ENCODE measurements at regions not wholly inside any gene's neighbourhood (a gene's known extent, or its start where the extent isn't known, plus 50 kb on each side); places are given as distances from the start of the nearest gene placed in this dataset.
A peak's percentile ranks its signal among the peaks of the same experiment; 100 is the strongest.

- Histone ChIP-seq H2BK120ac (ENCODE audit: low read depth, low read length) (no peak overlapping the region), H2AFZ (ENCODE audit: low read depth, low read length) (no peak overlapping the region), H4K91ac (ENCODE audit: low read length) (no peak overlapping the region), H3K9me3 (ENCODE audit: control insufficient read depth, low read length) (no peaks in the 10 kb centered on the region), H3K9ac (ENCODE audit: low read length) (no peak overlapping the region), H3K79me1 (replicated peaks; ENCODE audit: low read length, poor library complexity, severe bottlenecking) (no peaks in the 10 kb centered on the region), H3K4ac (ENCODE audit: low read depth in 1 of 2, low read length in 2 of 2) (no peak overlapping the region), H3K14ac (ENCODE audit: low read length in 2 of 2) (no peak overlapping the region), H2AK5ac (ENCODE audit: low read length, severe bottlenecking) (no peak overlapping the region), H3K36me3 (ENCODE audit: control insufficient read depth in 1 of 2, insufficient read depth in 2 of 2, low read depth in 1 of 2, low read length in 2 of 2) (no peaks in the 10 kb centered on the region), H3K18ac (ENCODE audit: low read depth in 1 of 2, low read length in 2 of 2) (no peak overlapping the region), H2BK12ac (ENCODE audit: low read length in 2 of 2) (no peak overlapping the region), H2BK15ac (ENCODE audit: low read depth, poor library complexity, severe bottlenecking) (no peak overlapping the region), H3K23ac (ENCODE audit: low read length in 2 of 2) (no peak overlapping the region), H3K27me3 (ENCODE audit: control insufficient read depth in 1 of 2, insufficient read depth in 1 of 2, low read length in 2 of 2) (no peaks in the 10 kb centered on the region), H2BK5ac (ENCODE audit: low read depth, low read length, poor library complexity, severe bottlenecking) (no peak overlapping the region), H3K4me2 (ENCODE audit: low read length, poor library complexity, severe bottlenecking) (no peak overlapping the region), H3K4me3 (ENCODE audit: insufficient read depth in 1 of 2, low read depth in 1 of 2, low read length in 2 of 2) (no peak overlapping the region), H4K8ac (ENCODE audit: low read length) (no peak overlapping the region), H3K4me1 (ENCODE audit: control insufficient read depth, insufficient read depth, low read depth, low read length) (no peaks in the 10 kb centered on the region), H3K27ac (ENCODE audit: low read length, poor library complexity, severe bottlenecking) (no peak overlapping the region)
- DNase-seq, result no peak
- WGBS, result no CpG with 5 or more reads among the region's 2 CpGs
These were observed 398.2 kb downstream of the PABPC4L start for GRCh38 chr4:133803341-133803740.

- H3K27ac ChIP-seq (ENCODE audit: low read length, poor library complexity, severe bottlenecking), result no peak overlapping the region
- no peak overlapping the region for H2AK5ac ChIP-seq (ENCODE audit: low read length, severe bottlenecking)
- no peak overlapping the region for H2BK120ac ChIP-seq (ENCODE audit: low read depth, low read length)
- H3K4me1 ChIP-seq (ENCODE audit: control insufficient read depth, insufficient read depth, low read depth, low read length), result no peaks in the 10 kb centered on the region
- H4K8ac ChIP-seq (ENCODE audit: low read length), result no peak overlapping the region
- peak; percentile 7 for DNase-seq
- no peak overlapping the region for H4K91ac ChIP-seq (ENCODE audit: low read length)
- H2AFZ ChIP-seq (ENCODE audit: low read depth, low read length), result no peak overlapping the region
- no peak overlapping the region for H2BK15ac ChIP-seq (ENCODE audit: low read depth, poor library complexity, severe bottlenecking)
- H2BK12ac ChIP-seq (ENCODE audit: low read length in 2 of 2), result no peak overlapping the region
- no peak overlapping the region for H3K18ac ChIP-seq (ENCODE audit: low read depth in 1 of 2, low read length in 2 of 2)
- H3K14ac ChIP-seq (ENCODE audit: low read length in 2 of 2), result no peak overlapping the region
- H3K4me3 ChIP-seq (ENCODE audit: insufficient read depth in 1 of 2, low read depth in 1 of 2, low read length in 2 of 2), result no peak overlapping the region
- H3K23ac ChIP-seq (ENCODE audit: low read length in 2 of 2), result no peak overlapping the region
- no peaks in the 10 kb centered on the region for H3K27me3 ChIP-seq (ENCODE audit: control insufficient read depth in 1 of 2, insufficient read depth in 1 of 2, low read length in 2 of 2)
- no peak overlapping the region for H3K9ac ChIP-seq (ENCODE audit: low read length)
- no peaks in the 10 kb centered on the region for H3K9me3 ChIP-seq (ENCODE audit: control insufficient read depth, low read length)
- no peak overlapping the region for H3K4ac ChIP-seq (ENCODE audit: low read depth in 1 of 2, low read length in 2 of 2)
- WGBS, result 75% methylated on average over 1 of the region's 3 CpGs
- no peaks in the 10 kb centered on the region for H3K79me1 ChIP-seq (replicated peaks; ENCODE audit: low read length, poor library complexity, severe bottlenecking)
- no peak overlapping the region for H3K4me2 ChIP-seq (ENCODE audit: low read length, poor library complexity, severe bottlenecking)
- H2BK5ac ChIP-seq (ENCODE audit: low read depth, low read length, poor library complexity, severe bottlenecking), result no peak overlapping the region
- H3K36me3 ChIP-seq (ENCODE audit: control insufficient read depth in 1 of 2, insufficient read depth in 2 of 2, low read depth in 1 of 2, low read length in 2 of 2), result no peaks in the 10 kb centered on the region
These were observed 399.0 kb downstream of the PABPC4L start for GRCh38 chr4:133802359-133803140.

GRCh38 chr4:133801883-133802282 lies 399.7 kb downstream of the PABPC4L start:
- Histone ChIP-seq H3K23ac (ENCODE audit: low read length in 2 of 2) (no peak overlapping the region), H3K4me2 (ENCODE audit: low read length, poor library complexity, severe bottlenecking) (no peak overlapping the region), H3K36me3 (ENCODE audit: control insufficient read depth in 1 of 2, insufficient read depth in 2 of 2, low read depth in 1 of 2, low read length in 2 of 2) (no peaks in the 10 kb centered on the region), H3K27ac (ENCODE audit: low read length, poor library complexity, severe bottlenecking) (no peak overlapping the region), H4K91ac (ENCODE audit: low read length) (no peak overlapping the region), H3K18ac (ENCODE audit: low read depth in 1 of 2, low read length in 2 of 2) (no peak overlapping the region), H2BK120ac (ENCODE audit: low read depth, low read length) (no peak overlapping the region), H3K27me3 (ENCODE audit: control insufficient read depth in 1 of 2, insufficient read depth in 1 of 2, low read length in 2 of 2) (no peaks in the 10 kb centered on the region), H2AK5ac (ENCODE audit: low read length, severe bottlenecking) (no peak overlapping the region), H2BK15ac (ENCODE audit: low read depth, poor library complexity, severe bottlenecking) (no peak overlapping the region), H3K9me3 (ENCODE audit: control insufficient read depth, low read length) (no peaks in the 10 kb centered on the region), H3K4ac (ENCODE audit: low read depth in 1 of 2, low read length in 2 of 2) (no peak overlapping the region), H3K9ac (ENCODE audit: low read length) (no peak overlapping the region), H3K14ac (ENCODE audit: low read length in 2 of 2) (no peak overlapping the region), H3K4me3 (ENCODE audit: insufficient read depth in 1 of 2, low read depth in 1 of 2, low read length in 2 of 2) (no peak overlapping the region), H2AFZ (ENCODE audit: low read depth, low read length) (no peak overlapping the region), H2BK5ac (ENCODE audit: low read depth, low read length, poor library complexity, severe bottlenecking) (no peak overlapping the region), H3K4me1 (ENCODE audit: control insufficient read depth, insufficient read depth, low read depth, low read length) (no peaks in the 10 kb centered on the region), H4K8ac (ENCODE audit: low read length) (no peak overlapping the region), H2BK12ac (ENCODE audit: low read length in 2 of 2) (no peak overlapping the region), H3K79me1 (replicated peaks; ENCODE audit: low read length, poor library complexity, severe bottlenecking) (no peaks in the 10 kb centered on the region)
- DNase-seq, result peak; percentile 5

GRCh38 chr4:133800966-133801365 lies 400.6 kb downstream of the PABPC4L start:
- no peak overlapping the region for H3K9ac ChIP-seq (ENCODE audit: low read length)
- H3K27me3 ChIP-seq (ENCODE audit: control insufficient read depth in 1 of 2, insufficient read depth in 1 of 2, low read length in 2 of 2), result no peaks in the 10 kb centered on the region
- no peak overlapping the region for H2BK15ac ChIP-seq (ENCODE audit: low read depth, poor library complexity, severe bottlenecking)
- WGBS, result 89% methylated on average over 2 of the region's 4 CpGs
- H3K27ac ChIP-seq (ENCODE audit: low read length, poor library complexity, severe bottlenecking), result no peak overlapping the region
- no peak overlapping the region for H3K4me3 ChIP-seq (ENCODE audit: insufficient read depth in 1 of 2, low read depth in 1 of 2, low read length in 2 of 2)
- no peaks in the 10 kb centered on the region for H3K9me3 ChIP-seq (ENCODE audit: control insufficient read depth, low read length)
- no peak overlapping the region for H3K14ac ChIP-seq (ENCODE audit: low read length in 2 of 2)
- H4K8ac ChIP-seq (ENCODE audit: low read length), result no peak overlapping the region
- H2BK5ac ChIP-seq (ENCODE audit: low read depth, low read length, poor library complexity, severe bottlenecking), result no peak overlapping the region
- no peaks in the 10 kb centered on the region for H3K4me1 ChIP-seq (ENCODE audit: control insufficient read depth, insufficient read depth, low read depth, low read length)
- H3K18ac ChIP-seq (ENCODE audit: low read depth in 1 of 2, low read length in 2 of 2), result no peak overlapping the region
- no peak overlapping the region for H2BK12ac ChIP-seq (ENCODE audit: low read length in 2 of 2)
- no peak for DNase-seq
- no peaks in the 10 kb centered on the region for H3K36me3 ChIP-seq (ENCODE audit: control insufficient read depth in 1 of 2, insufficient read depth in 2 of 2, low read depth in 1 of 2, low read length in 2 of 2)
- H3K79me1 ChIP-seq (replicated peaks; ENCODE audit: low read length, poor library complexity, severe bottlenecking), result no peaks in the 10 kb centered on the region
- no peak overlapping the region for H2BK120ac ChIP-seq (ENCODE audit: low read depth, low read length)
- H2AFZ ChIP-seq (ENCODE audit: low read depth, low read length), result no peak overlapping the region
- H4K91ac ChIP-seq (ENCODE audit: low read length), result no peak overlapping the region
- no peak overlapping the region for H3K23ac ChIP-seq (ENCODE audit: low read length in 2 of 2)
- H3K4me2 ChIP-seq (ENCODE audit: low read length, poor library complexity, severe bottlenecking), result no peak overlapping the region
- H2AK5ac ChIP-seq (ENCODE audit: low read length, severe bottlenecking), result no peak overlapping the region
- no peak overlapping the region for H3K4ac ChIP-seq (ENCODE audit: low read depth in 1 of 2, low read length in 2 of 2)
